WTC11 (cell line): ENCODE measurements at regions not wholly inside any gene's neighbourhood (a gene's known extent, or its start where the extent isn't known, plus 50 kb on each side); places are given as distances from the start of the nearest gene placed in this dataset.
A peak's percentile ranks its signal among the peaks of the same experiment; 100 is the strongest.

ENCODE experiments used
- ATAC-seq: fragments of 200-7000 bp; cut with Tn5 transposase; 2 replicates; pipeline ENCODE4 v1.10.0; 2021; ENCODE audit warnings: mild to moderate bottlenecking, moderate library complexity
- CTCF ChIA-PET: fragments of 300-600 bp; sonication (Branson Sonifier 250); formaldehyde crosslinking; loops from one replicate; lab custom pipeline; 2021; ENCODE audit warnings: antibody characterized with exemption; lab: Charles Lee
- POLR2A ChIA-PET: fragments of 350-600 bp; sonication (Branson Sonifier 250); formaldehyde crosslinking; loops from one replicate; lab custom pipeline; 2021; ENCODE audit warnings: antibody characterized with exemption; lab: Charles Lee
- DNase-seq: peaks from one replicate; pipeline ENCODE4 v3.0.0; 2021; ENCODE audit warnings: low spot score
- H3K27ac Mint-ChIP-seq: 2 replicates; pipeline ENCODE4 v1.8.0; 2021; ENCODE audit warnings: mixed read lengths
- H3K27me3 Mint-ChIP-seq: 2 replicates; pipeline ENCODE4 v1.8.0; 2021; ENCODE audit warnings: low read depth, mild to moderate bottlenecking, moderate library complexity, mixed read lengths
- H3K36me3 Mint-ChIP-seq: 2 replicates; pipeline ENCODE4 v1.8.0; 2021; ENCODE audit warnings: mixed read lengths
- H3K4me1 Mint-ChIP-seq: 2 replicates; pipeline ENCODE4 v1.8.0; 2022; ENCODE audit warnings: mixed read lengths
- H3K4me3 Mint-ChIP-seq: 2 replicates; pipeline ENCODE4 v1.8.0; 2021; ENCODE audit warnings: mild to moderate bottlenecking, moderate library complexity, mixed read lengths
- H3K9me3 Mint-ChIP-seq: 2 replicates; pipeline ENCODE4 v1.8.0; 2021; ENCODE audit warnings: mixed read lengths
- ELF4 ChIP-seq: sonication (generic); formaldehyde crosslinking; IDR thresholded peaks from 2 replicates; pipeline ENCODE4 v1.8.1; 2022; ENCODE audit warnings: low read depth, mild to moderate bottlenecking, moderate library complexity, missing genetic modification reagents
- EMX1 ChIP-seq: fragments of 250-450 bp; sonication (Bioruptor Pico); IDR thresholded peaks from 2 replicates; pipeline ENCODE4 v1.8.0; 2021; ENCODE audit warnings: mild to moderate bottlenecking
- FOXJ3 ChIP-seq: sonication (generic); formaldehyde crosslinking; IDR thresholded peaks from 2 replicates; pipeline ENCODE4 v1.9.0; 2021; ENCODE audit warnings: missing genetic modification reagents, mild to moderate bottlenecking, borderline replicate concordance
- NFATC4 ChIP-seq: fragments of 250-450 bp; sonication (Bioruptor Pico); IDR thresholded peaks from 2 replicates; pipeline ENCODE4 v1.9.0; 2021; ENCODE audit warnings: mild to moderate bottlenecking
- NFE2L1 ChIP-seq: sonication (generic); formaldehyde crosslinking; IDR thresholded peaks from 2 replicates; pipeline ENCODE4 v1.8.1; 2023; ENCODE audit warnings: missing genetic modification reagents
- NR1H2 ChIP-seq: sonication (generic); formaldehyde crosslinking; IDR thresholded peaks from 2 replicates; pipeline ENCODE4 v1.9.0; 2021; ENCODE audit warnings: mild to moderate bottlenecking, moderate library complexity, missing genetic modification reagents
- PRRX2 ChIP-seq: fragments of 250-450 bp; sonication (Bioruptor Pico); IDR thresholded peaks from 2 replicates; pipeline ENCODE4 v1.8.0; 2021; ENCODE audit warnings: mild to moderate bottlenecking
- TEAD4 ChIP-seq: sonication (generic); formaldehyde crosslinking; IDR thresholded peaks from 2 replicates; pipeline ENCODE4 v1.8.0; 2022; ENCODE audit warnings: mild to moderate bottlenecking, missing genetic modification reagents
- ZNF121 ChIP-seq: sonication (generic); formaldehyde crosslinking; IDR thresholded peaks from 2 replicates; pipeline ENCODE4 v1.8.0; 2023; ENCODE audit warnings: missing genetic modification reagents
- ZNF416 ChIP-seq: fragments of 250-450 bp; sonication (Bioruptor Pico); IDR thresholded peaks from 2 replicates; pipeline ENCODE4 v1.9.0; 2021; ENCODE audit warnings: mild to moderate bottlenecking, inconsistent platforms
- ZNF423 ChIP-seq: fragments of 250-450 bp; sonication (Bioruptor Pico); IDR thresholded peaks from 2 replicates; pipeline ENCODE4 v2.1.2; 2022; ENCODE audit warnings: mild to moderate bottlenecking, moderate library complexity
- TF ChIP-seq, protein P1 (sequence below): sonication (generic); formaldehyde crosslinking; IDR thresholded peaks from 2 replicates; pipeline ENCODE4 v1.8.1; 2022; ENCODE audit warnings: mild to moderate bottlenecking, missing genetic modification reagents, moderate library complexity, borderline replicate concordance
- TF ChIP-seq, protein P2 (sequence below): sonication (generic); formaldehyde crosslinking; conservative IDR thresholded peaks from 2 replicates; pipeline ENCODE4 v1.8.1; 2023; ENCODE audit warnings: mild to moderate bottlenecking, low read depth, missing genetic modification reagents, moderate library complexity
- TF ChIP-seq, protein P3 (sequence below): sonication (generic); formaldehyde crosslinking; IDR thresholded peaks from 2 replicates; pipeline ENCODE4 v1.8.0; 2023; ENCODE audit warnings: missing genetic modification reagents
- TF ChIP-seq, protein P4 (sequence below): sonication (generic); formaldehyde crosslinking; IDR thresholded peaks from 2 replicates; pipeline ENCODE4 v1.8.1; 2023; ENCODE audit warnings: mild to moderate bottlenecking, moderate library complexity, missing genetic modification reagents
- TF ChIP-seq, protein P5 (sequence below): fragments of 250-450 bp; sonication (Bioruptor Pico); IDR thresholded peaks from 2 replicates; pipeline ENCODE4 v1.8.0; 2021; ENCODE audit warnings: mild to moderate bottlenecking

DNA sequence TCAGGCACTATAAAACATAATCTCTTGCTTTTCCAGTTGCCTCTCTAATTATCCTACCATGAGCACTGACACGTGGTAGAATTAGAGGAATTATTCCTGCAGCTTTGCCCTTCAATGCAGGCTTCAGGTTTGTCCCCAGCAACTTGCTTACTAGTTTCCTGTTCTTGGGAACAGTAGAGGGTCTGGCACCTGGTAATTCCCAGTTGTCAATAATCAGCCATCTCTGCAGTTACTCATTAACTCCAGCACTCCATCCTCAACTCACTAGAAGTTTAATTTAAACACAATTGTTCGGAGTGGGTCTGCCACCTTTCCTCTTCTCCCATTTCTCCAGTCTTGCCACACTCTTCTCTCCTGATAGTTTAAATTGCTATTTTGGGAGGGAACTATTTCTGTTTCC is 324.3 kb upstream of the KIAA1217 start:
- no peak overlapping the region for H3K27ac Mint-ChIP-seq
- POLR2A ChIA-PET = no interaction called here
- no peaks in the 10 kb centered on the region for H3K36me3 Mint-ChIP-seq
- no peak for ATAC-seq
- no peaks in the 10 kb centered on the region; the same call in 1 of the 2 replicates for H3K27me3 Mint-ChIP-seq
- TF ChIP-seq, protein P1, sequence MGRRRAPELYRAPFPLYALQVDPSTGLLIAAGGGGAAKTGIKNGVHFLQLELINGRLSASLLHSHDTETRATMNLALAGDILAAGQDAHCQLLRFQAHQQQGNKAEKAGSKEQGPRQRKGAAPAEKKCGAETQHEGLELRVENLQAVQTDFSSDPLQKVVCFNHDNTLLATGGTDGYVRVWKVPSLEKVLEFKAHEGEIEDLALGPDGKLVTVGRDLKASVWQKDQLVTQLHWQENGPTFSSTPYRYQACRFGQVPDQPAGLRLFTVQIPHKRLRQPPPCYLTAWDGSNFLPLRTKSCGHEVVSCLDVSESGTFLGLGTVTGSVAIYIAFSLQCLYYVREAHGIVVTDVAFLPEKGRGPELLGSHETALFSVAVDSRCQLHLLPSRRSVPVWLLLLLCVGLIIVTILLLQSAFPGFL (CRISPR knock-in tag) = no peak
- TF ChIP-seq TEAD4 (CRISPR knock-in tag) = no peak
- TF ChIP-seq NR1H2 (CRISPR knock-in tag) = no peak
- TF ChIP-seq, protein P2, sequence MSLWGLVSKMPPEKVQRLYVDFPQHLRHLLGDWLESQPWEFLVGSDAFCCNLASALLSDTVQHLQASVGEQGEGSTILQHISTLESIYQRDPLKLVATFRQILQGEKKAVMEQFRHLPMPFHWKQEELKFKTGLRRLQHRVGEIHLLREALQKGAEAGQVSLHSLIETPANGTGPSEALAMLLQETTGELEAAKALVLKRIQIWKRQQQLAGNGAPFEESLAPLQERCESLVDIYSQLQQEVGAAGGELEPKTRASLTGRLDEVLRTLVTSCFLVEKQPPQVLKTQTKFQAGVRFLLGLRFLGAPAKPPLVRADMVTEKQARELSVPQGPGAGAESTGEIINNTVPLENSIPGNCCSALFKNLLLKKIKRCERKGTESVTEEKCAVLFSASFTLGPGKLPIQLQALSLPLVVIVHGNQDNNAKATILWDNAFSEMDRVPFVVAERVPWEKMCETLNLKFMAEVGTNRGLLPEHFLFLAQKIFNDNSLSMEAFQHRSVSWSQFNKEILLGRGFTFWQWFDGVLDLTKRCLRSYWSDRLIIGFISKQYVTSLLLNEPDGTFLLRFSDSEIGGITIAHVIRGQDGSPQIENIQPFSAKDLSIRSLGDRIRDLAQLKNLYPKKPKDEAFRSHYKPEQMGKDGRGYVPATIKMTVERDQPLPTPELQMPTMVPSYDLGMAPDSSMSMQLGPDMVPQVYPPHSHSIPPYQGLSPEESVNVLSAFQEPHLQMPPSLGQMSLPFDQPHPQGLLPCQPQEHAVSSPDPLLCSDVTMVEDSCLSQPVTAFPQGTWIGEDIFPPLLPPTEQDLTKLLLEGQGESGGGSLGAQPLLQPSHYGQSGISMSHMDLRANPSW (CRISPR knock-in tag) = no peak
- TF ChIP-seq ZNF121 (CRISPR knock-in tag) = no peak
- TF ChIP-seq, protein P3, sequence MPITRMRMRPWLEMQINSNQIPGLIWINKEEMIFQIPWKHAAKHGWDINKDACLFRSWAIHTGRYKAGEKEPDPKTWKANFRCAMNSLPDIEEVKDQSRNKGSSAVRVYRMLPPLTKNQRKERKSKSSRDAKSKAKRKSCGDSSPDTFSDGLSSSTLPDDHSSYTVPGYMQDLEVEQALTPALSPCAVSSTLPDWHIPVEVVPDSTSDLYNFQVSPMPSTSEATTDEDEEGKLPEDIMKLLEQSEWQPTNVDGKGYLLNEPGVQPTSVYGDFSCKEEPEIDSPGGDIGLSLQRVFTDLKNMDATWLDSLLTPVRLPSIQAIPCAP (CRISPR knock-in tag) = no peak
- TF ChIP-seq, all 79 proteins: peak for 0
- Mint-ChIP-seq H3K9me3 (no peaks in the 10 kb centered on the region), H3K4me1 (no peaks in the 10 kb centered on the region), H3K4me3 (no peak overlapping the region)
- CTCF ChIA-PET = no interaction called here
- DNase-seq = no peak

DNA sequence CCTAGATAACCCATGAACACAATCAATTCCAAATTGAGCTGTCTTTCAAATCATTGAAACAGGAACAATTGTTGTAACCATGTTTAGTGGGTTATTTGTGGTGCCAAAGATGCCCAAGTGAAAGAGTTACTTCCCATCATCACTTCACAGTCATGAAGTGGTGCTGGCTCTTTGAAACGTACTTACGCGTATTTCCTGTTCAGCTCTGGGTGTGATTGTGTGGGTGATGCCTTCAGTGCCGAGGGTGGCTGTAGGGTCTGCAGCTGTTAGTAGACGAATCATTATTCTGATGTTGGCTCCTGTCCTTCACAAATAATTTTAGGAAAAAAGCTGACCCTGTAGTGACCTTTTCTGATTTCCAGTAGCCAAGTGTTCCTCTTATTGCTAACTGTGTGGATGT is 323.1 kb upstream of the KIAA1217 start:
- no peaks in the 10 kb centered on the region for H3K9me3 Mint-ChIP-seq
- TF ChIP-seq, protein P4, sequence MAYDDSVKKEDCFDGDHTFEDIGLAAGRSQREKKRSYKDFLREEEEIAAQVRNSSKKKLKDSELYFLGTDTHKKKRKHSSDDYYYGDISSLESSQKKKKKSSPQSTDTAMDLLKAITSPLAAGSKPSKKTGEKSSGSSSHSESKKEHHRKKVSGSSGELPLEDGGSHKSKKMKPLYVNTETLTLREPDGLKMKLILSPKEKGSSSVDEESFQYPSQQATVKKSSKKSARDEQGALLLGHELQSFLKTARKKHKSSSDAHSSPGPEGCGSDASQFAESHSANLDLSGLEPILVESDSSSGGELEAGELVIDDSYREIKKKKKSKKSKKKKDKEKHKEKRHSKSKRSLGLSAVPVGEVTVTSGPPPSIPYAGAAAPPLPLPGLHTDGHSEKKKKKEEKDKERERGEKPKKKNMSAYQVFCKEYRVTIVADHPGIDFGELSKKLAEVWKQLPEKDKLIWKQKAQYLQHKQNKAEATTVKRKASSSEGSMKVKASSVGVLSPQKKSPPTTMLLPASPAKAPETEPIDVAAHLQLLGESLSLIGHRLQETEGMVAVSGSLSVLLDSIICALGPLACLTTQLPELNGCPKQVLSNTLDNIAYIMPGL (CRISPR knock-in tag) = no peak
- no peak for TF ChIP-seq ZNF423 (CRISPR knock-in tag)
- TF ChIP-seq FOXJ3 (CRISPR knock-in tag) = no peak
- TF ChIP-seq, protein P5, sequence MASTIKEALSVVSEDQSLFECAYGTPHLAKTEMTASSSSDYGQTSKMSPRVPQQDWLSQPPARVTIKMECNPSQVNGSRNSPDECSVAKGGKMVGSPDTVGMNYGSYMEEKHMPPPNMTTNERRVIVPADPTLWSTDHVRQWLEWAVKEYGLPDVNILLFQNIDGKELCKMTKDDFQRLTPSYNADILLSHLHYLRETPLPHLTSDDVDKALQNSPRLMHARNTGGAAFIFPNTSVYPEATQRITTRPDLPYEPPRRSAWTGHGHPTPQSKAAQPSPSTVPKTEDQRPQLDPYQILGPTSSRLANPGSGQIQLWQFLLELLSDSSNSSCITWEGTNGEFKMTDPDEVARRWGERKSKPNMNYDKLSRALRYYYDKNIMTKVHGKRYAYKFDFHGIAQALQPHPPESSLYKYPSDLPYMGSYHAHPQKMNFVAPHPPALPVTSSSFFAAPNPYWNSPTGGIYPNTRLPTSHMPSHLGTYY (CRISPR knock-in tag) = no peak
- TF ChIP-seq EMX1 (CRISPR knock-in tag) = no peak
- no peak for TF ChIP-seq NFATC4
- no peak for TF ChIP-seq NFE2L1
- POLR2A ChIA-PET = no interaction called here
- no peaks in the 10 kb centered on the region for H3K36me3 Mint-ChIP-seq
- no peaks in the 10 kb centered on the region for H3K4me1 Mint-ChIP-seq
- no peak overlapping the region for H3K4me3 Mint-ChIP-seq
- H3K27ac Mint-ChIP-seq = no peak overlapping the region
- CTCF ChIA-PET = interaction anchor here (1.0 to 1.4 kb wide), 2 partner anchors 97 to 109 kb away, joined by 3 read pairs; no protein-coding TSS in a partner anchor
- DNase-seq = no peak
- no peaks in the 10 kb centered on the region; the same call in 1 of the 2 replicates for H3K27me3 Mint-ChIP-seq
- ATAC-seq = no peak

DNA sequence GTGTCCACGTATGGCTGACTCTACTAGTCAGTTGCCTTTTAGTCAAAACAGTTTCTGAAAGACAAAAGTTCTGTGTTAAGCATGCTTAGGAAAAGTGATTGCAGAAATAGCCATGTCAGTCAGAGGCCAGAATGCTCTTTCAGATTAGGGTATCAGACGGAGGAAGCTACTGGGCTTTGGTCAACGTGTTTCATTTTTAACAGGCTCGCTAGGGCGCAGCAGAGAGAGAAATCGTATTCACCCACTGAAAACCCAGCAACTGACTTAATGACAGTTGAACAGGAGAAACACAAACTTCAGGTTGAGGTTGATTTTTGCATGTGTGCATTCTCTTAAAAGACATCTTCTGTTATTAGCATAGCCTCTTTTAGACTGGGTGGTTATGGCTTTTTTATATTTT is 322.6 kb upstream of the KIAA1217 start:
- H3K36me3 Mint-ChIP-seq = no peaks in the 10 kb centered on the region
- no peaks in the 10 kb centered on the region for H3K4me1 Mint-ChIP-seq
- peak; percentile 22 for DNase-seq
- POLR2A ChIA-PET = no interaction called here
- peak; percentile 69 for ATAC-seq
- no peak overlapping the region for H3K4me3 Mint-ChIP-seq
- CTCF ChIA-PET = interaction anchor here (1.0 to 1.4 kb wide), 2 partner anchors 97 to 108 kb away, joined by 3 read pairs; no protein-coding TSS in a partner anchor
- no peak overlapping the region for H3K27ac Mint-ChIP-seq
- no peak for TF ChIP-seq PRRX2 (CRISPR knock-in tag)
- no peak for TF ChIP-seq ZNF416 (CRISPR knock-in tag)
- no peak for TF ChIP-seq FOXJ3 (CRISPR knock-in tag)
- no peak for TF ChIP-seq ELF4
- no peaks in the 10 kb centered on the region; the same call in 1 of the 2 replicates for H3K27me3 Mint-ChIP-seq
- H3K9me3 Mint-ChIP-seq = no peaks in the 10 kb centered on the region
